ENCODE measurements at regions not wholly inside any gene's neighbourhood (a gene's known extent, or its start where the extent isn't known, plus 50 kb on each side); places are given as distances from the start of the nearest gene placed in this dataset.

- Histone ChIP-seq H3K9ac (ENCODE audit: insufficient read depth in 1 of 2, low read length in 2 of 2) (no peak overlapping the region), H3K4me3 (no peak overlapping the region), H3K27ac (ENCODE audit: low read depth in 1 of 2, low read length in 1 of 2) (no peak overlapping the region), H3K36me3 (ENCODE audit: control insufficient read depth in 4 of 4, insufficient read depth in 4 of 4, low read length in 4 of 4) (no peaks in the 10 kb centered on the region), H3K9me3 (ENCODE audit: control insufficient read depth in 4 of 4, insufficient read depth in 3 of 4, low read length in 3 of 4) (no peaks in the 10 kb centered on the region), H3K4me1 (ENCODE audit: control insufficient read depth in 5 of 5, insufficient read depth in 5 of 5, low read length in 5 of 5) (peaks cover 0 to 9% (median 0%) of the 10 kb centered on the region in 5 donors), H3K27me3 (ENCODE audit: control insufficient read depth in 3 of 3, insufficient read depth in 3 of 3, low read length in 2 of 3) (no peaks in the 10 kb centered on the region)
- TF ChIP-seq CTCF (IDR thresholded peaks at IDR 0.05; ENCODE audit: control extremely low read depth, extremely low read depth): no peak
- WGBS, 2 donors: 85 to 98% methylated on average over 1 of the region's 1 CpG
- no peak for DNase-seq
- no peak for ATAC-seq (ENCODE audit: insufficient read depth, low FRiP score)
Measured at GRCh38 chr1:221805121-221805520, 63.2 kb upstream of the DUSP10 start.

- ATAC-seq (ENCODE audit: insufficient read depth, low FRiP score) (no peak), DNase-seq (no peak)
- Histone ChIP-seq H3K36me3 (ENCODE audit: control insufficient read depth in 4 of 4, insufficient read depth in 4 of 4, low read length in 4 of 4) (no peaks in the 10 kb centered on the region), H3K27ac (ENCODE audit: low read depth in 1 of 2, low read length in 1 of 2) (no peak overlapping the region), H3K4me1 (ENCODE audit: control insufficient read depth in 5 of 5, insufficient read depth in 5 of 5, low read length in 5 of 5) (peaks cover 0 to 4% (median 0%) of the 10 kb centered on the region in 5 donors), H3K9me3 (ENCODE audit: control insufficient read depth in 4 of 4, insufficient read depth in 3 of 4, low read length in 3 of 4) (peaks cover 0 to 6% (median 0%) of the 10 kb centered on the region in 4 donors), H3K4me3 (no peak overlapping the region), H3K27me3 (ENCODE audit: control insufficient read depth in 3 of 3, insufficient read depth in 3 of 3, low read length in 2 of 3) (no peaks in the 10 kb centered on the region), H3K9ac (ENCODE audit: insufficient read depth in 1 of 2, low read length in 2 of 2) (no peak overlapping the region)
- WGBS, 2 donors: 69 to 91% methylated on average over 3 of the region's 3 CpGs
- TF ChIP-seq CTCF (IDR thresholded peaks at IDR 0.05; ENCODE audit: control extremely low read depth, extremely low read depth): no peak
Measured at GRCh38 chr1:221804303-221804702, 62.4 kb upstream of the DUSP10 start.

- H3K4me1 ChIP-seq (ENCODE audit: control insufficient read depth in 5 of 5, insufficient read depth in 5 of 5, low read length in 5 of 5): no peaks in the 10 kb centered on the region
- H3K36me3 ChIP-seq (ENCODE audit: control insufficient read depth in 4 of 4, insufficient read depth in 4 of 4, low read length in 4 of 4): no peaks in the 10 kb centered on the region
- H3K27me3 ChIP-seq (ENCODE audit: control insufficient read depth in 3 of 3, insufficient read depth in 3 of 3, low read length in 2 of 3): no peaks in the 10 kb centered on the region
- TF ChIP-seq CTCF (IDR thresholded peaks at IDR 0.05; ENCODE audit: control extremely low read depth, extremely low read depth): no peak
- H3K4me3 ChIP-seq: no peak overlapping the region
- WGBS, 2 donors: 63 to 87% methylated on average over 1 of the region's 1 CpG
- H3K27ac ChIP-seq (ENCODE audit: low read depth in 1 of 2, low read length in 1 of 2): no peak overlapping the region
- H3K9ac ChIP-seq (ENCODE audit: insufficient read depth in 1 of 2, low read length in 2 of 2): no peak overlapping the region
- DNase-seq (no peak), ATAC-seq (ENCODE audit: insufficient read depth, low FRiP score) (no peak)
- H3K9me3 ChIP-seq (ENCODE audit: control insufficient read depth in 4 of 4, insufficient read depth in 3 of 4, low read length in 3 of 4): peaks cover 0 to 6% (median 0%) of the 10 kb centered on the region in 4 donors
Measured at GRCh38 chr1:221801773-221802516, 60.1 kb upstream of the DUSP10 start.

Measured in lung (tissue), 11 donors.